ENCODE measurements at regions not wholly inside any gene's neighbourhood (a gene's known extent, or its start where the extent isn't known, plus 50 kb on each side); places are given as distances from the start of the nearest gene placed in this dataset.

- Histone ChIP-seq H3K27me3 (ENCODE audit: insufficient read depth, low read depth, low read length) (no peaks in the 10 kb centered on the region), H3K4me3 (ENCODE audit: low read length) (no peak overlapping the region), H3K9me3 (ENCODE audit: low read length) (peaks cover 5% of the 10 kb centered on the region), H2AFZ (ENCODE audit: low read depth, low read length) (no peak overlapping the region), H3F3A (ENCODE audit: insufficient read depth, low read length, poor library complexity, severe bottlenecking) (no peaks in the 10 kb centered on the region), H3K9me2 (ENCODE audit: insufficient read depth, low read length) (no peaks in the 10 kb centered on the region), H4K20me1 (ENCODE audit: insufficient read depth) (no peaks in the 10 kb centered on the region), H3K27ac (ENCODE audit: low read length) (no peak overlapping the region), H3K79me2 (replicated peaks; ENCODE audit: insufficient read depth, low read length) (no peaks in the 10 kb centered on the region), H3K36me3 (ENCODE audit: insufficient read depth, low read length) (no peaks in the 10 kb centered on the region), H3K4me2 (ENCODE audit: low read length) (no peak overlapping the region), H3K9ac (ENCODE audit: low read length) (no peak overlapping the region)
- TF ChIP-seq REST (IDR thresholded peaks at IDR 0.05; ENCODE audit: borderline replicate concordance) (no peak), RAD21 (conservative IDR thresholded peaks at IDR 0.05) (no peak), MXI1 (conservative IDR thresholded peaks at IDR 0.05; ENCODE audit: poor library complexity, severe bottlenecking) (no peak), CTCF (IDR thresholded peaks at IDR 0.05; ENCODE audit: poor library complexity, severe bottlenecking) (no peak), TAF1 (IDR thresholded peaks at IDR 0.05; ENCODE audit: low read depth) (no peak), EZH2 (IDR thresholded peaks at IDR 0.05; ENCODE audit: borderline replicate concordance, insufficient read depth, low read length, poor library complexity, severe bottlenecking) (no peak), EP300 (conservative IDR thresholded peaks at IDR 0.05; ENCODE audit: poor library complexity, severe bottlenecking) (no peak), POLR2AphosphoS5 (IDR thresholded peaks at IDR 0.05) (no peak), SMC3 (conservative IDR thresholded peaks at IDR 0.05; ENCODE audit: poor library complexity) (no peak)
These were observed 286.8 kb upstream of the ID4 start for GRCh38 chr6:19550380-19550779.

GRCh38 chr6:19551611-19552010 lies 285.6 kb upstream of the ID4 start:
- H3K9me3 ChIP-seq (ENCODE audit: low read length): peaks cover 5% of the 10 kb centered on the region
- H3K27me3 ChIP-seq (ENCODE audit: insufficient read depth, low read depth, low read length): no peaks in the 10 kb centered on the region
- H3F3A ChIP-seq (ENCODE audit: insufficient read depth, low read length, poor library complexity, severe bottlenecking): no peaks in the 10 kb centered on the region
- no peaks in the 10 kb centered on the region for H3K9me2 ChIP-seq (ENCODE audit: insufficient read depth, low read length)
- H3K4me3 ChIP-seq (ENCODE audit: low read length): no peak overlapping the region
- no peaks in the 10 kb centered on the region for H4K20me1 ChIP-seq (ENCODE audit: insufficient read depth)
- H3K4me2 ChIP-seq (ENCODE audit: low read length): no peak overlapping the region
- no peak overlapping the region for H2AFZ ChIP-seq (ENCODE audit: low read depth, low read length)
- H3K9ac ChIP-seq (ENCODE audit: low read length): no peak overlapping the region
- no peaks in the 10 kb centered on the region for H3K79me2 ChIP-seq (replicated peaks; ENCODE audit: insufficient read depth, low read length)
- no peaks in the 10 kb centered on the region for H3K36me3 ChIP-seq (ENCODE audit: insufficient read depth, low read length)
- no peak overlapping the region for H3K27ac ChIP-seq (ENCODE audit: low read length)
- no peak for TF ChIP-seq MXI1 (conservative IDR thresholded peaks at IDR 0.05; ENCODE audit: poor library complexity, severe bottlenecking)

GRCh38 chr6:19552076-19552475 lies 285.1 kb upstream of the ID4 start:
- H3K9me2 ChIP-seq (ENCODE audit: insufficient read depth, low read length): no peaks in the 10 kb centered on the region
- no peaks in the 10 kb centered on the region for H3K27me3 ChIP-seq (ENCODE audit: insufficient read depth, low read depth, low read length)
- H3K9ac ChIP-seq (ENCODE audit: low read length): no peak overlapping the region
- H3K4me2 ChIP-seq (ENCODE audit: low read length): no peak overlapping the region
- H2AFZ ChIP-seq (ENCODE audit: low read depth, low read length): no peak overlapping the region
- TF ChIP-seq TAF1 (IDR thresholded peaks at IDR 0.05; ENCODE audit: low read depth): no peak
- TF ChIP-seq RAD21 (conservative IDR thresholded peaks at IDR 0.05): no peak
- no peaks in the 10 kb centered on the region for H3F3A ChIP-seq (ENCODE audit: insufficient read depth, low read length, poor library complexity, severe bottlenecking)
- H4K20me1 ChIP-seq (ENCODE audit: insufficient read depth): no peaks in the 10 kb centered on the region
- no peak overlapping the region for H3K27ac ChIP-seq (ENCODE audit: low read length)
- no peaks in the 10 kb centered on the region for H3K79me2 ChIP-seq (replicated peaks; ENCODE audit: insufficient read depth, low read length)
- no peaks in the 10 kb centered on the region for H3K36me3 ChIP-seq (ENCODE audit: insufficient read depth, low read length)
- H3K4me3 ChIP-seq (ENCODE audit: low read length): no peak overlapping the region
- peaks cover 5% of the 10 kb centered on the region for H3K9me3 ChIP-seq (ENCODE audit: low read length)
